H1 (cell line): ENCODE measurements at regions not wholly inside any gene's neighbourhood (a gene's known extent, or its start where the extent isn't known, plus 50 kb on each side); places are given as distances from the start of the nearest gene placed in this dataset.

ENCODE experiments used
- BCL11A ChIP-seq, 2 experiments: IDR thresholded peaks; one replicate each; pipeline ENCODE4 v1.6.1; 2011; ENCODE audit warnings: low read depth in 2 of 2, low read length in 2 of 2, mild to moderate bottlenecking in 2 of 2
- CBX5 ChIP-seq: fragments of 300-800, 300-1000 bp; sonication (generic); IDR thresholded peaks from 2 replicates; pipeline ENCODE4 v1.7.1; 2016; ENCODE audit warnings: antibody characterized with exemption, low read length, low read depth
- CEBPB ChIP-seq: IDR thresholded peaks from 2 replicates; pipeline ENCODE4 v1.6.1; 2012; ENCODE audit warnings: low read depth, low read length
- CHD1 ChIP-seq: IDR thresholded peaks from 2 replicates; pipeline ENCODE4 v1.6.1; 2012; ENCODE audit warnings: low read depth, low read length, improper control_type of control experiment
- CTCF ChIP-seq, 3 experiments: IDR thresholded peaks; 1 replicate in 2 of 3; 2 replicates in 1 of 3; pipeline versions ENCODE4 v1.5.1 to v1.6.1; 2011; ENCODE audit warnings: low read length in 3 of 3, mild to moderate bottlenecking in 3 of 3, inconsistent platforms in 2 of 3, low read depth in 1 of 3, moderate library complexity in 1 of 3; ENCODE audit not compliant: insufficient read depth in 1 of 3; ENCODE audit errors: control extremely low read depth in 1 of 3
- EZH2 ChIP-seq: fragments of 200-600 bp; sonication (generic); IDR thresholded peaks from 2 replicates; pipeline ENCODE4 v1.7.1; 2012; ENCODE audit warnings: low read depth, mild to moderate bottlenecking, moderate library complexity, low read length, inconsistent platforms; ENCODE audit not compliant: severe bottlenecking
- FOSL1 ChIP-seq: IDR thresholded peaks from 2 replicates; pipeline ENCODE4 v1.6.1; 2011; ENCODE audit warnings: mild to moderate bottlenecking, low read depth, low read length, moderate library complexity; ENCODE audit not compliant: insufficient read depth
- JUN ChIP-seq: IDR thresholded peaks from 2 replicates; pipeline ENCODE4 v1.6.1; 2011; ENCODE audit warnings: low read depth, mild to moderate bottlenecking, improper control_type of control experiment, low read length
- MAFK ChIP-seq: IDR thresholded peaks from 2 replicates; pipeline ENCODE4 v1.6.1; 2012; ENCODE audit warnings: low read depth, mild to moderate bottlenecking, improper control_type of control experiment, low read length
- NANOG ChIP-seq: IDR thresholded peaks from 2 replicates; pipeline ENCODE4 v1.6.1; 2011; ENCODE audit warnings: low read length, low read depth, mild to moderate bottlenecking, inconsistent platforms; ENCODE audit not compliant: insufficient read depth, poor library complexity, severe bottlenecking
- POLR2A ChIP-seq, 2 experiments: IDR thresholded peaks; 1 replicate in 1 of 2; 2 replicates in 1 of 2; pipeline ENCODE4 v1.6.1; 2011; ENCODE audit warnings: low read depth in 2 of 2, low read length in 2 of 2, mild to moderate bottlenecking in 2 of 2; ENCODE audit errors: control extremely low read depth in 1 of 2
- RAD21 ChIP-seq, 2 experiments: IDR thresholded peaks in 1 of 2; conservative IDR thresholded peaks in 1 of 2; 2 replicates each; pipeline ENCODE4 v1.6.1; 2011; ENCODE audit warnings: low read depth in 2 of 2, low read length in 2 of 2, improper control_type of control experiment in 1 of 2, inconsistent platforms in 1 of 2, mild to moderate bottlenecking in 1 of 2, moderate library complexity in 1 of 2
- SUZ12 ChIP-seq: fragments of 200-600 bp; sonication (generic); IDR thresholded peaks from 2 replicates; pipeline ENCODE4 v1.6.1; 2012; ENCODE audit warnings: mild to moderate bottlenecking, inconsistent platforms, low read length, moderate library complexity, mixed read lengths
- TAF1 ChIP-seq: IDR thresholded peaks from 2 replicates; pipeline ENCODE4 v1.6.1; 2011; ENCODE audit warnings: mild to moderate bottlenecking, low read depth, low read length
- TCF12 ChIP-seq: IDR thresholded peaks from 2 replicates; pipeline ENCODE4 v1.6.1; 2011; ENCODE audit warnings: low read depth, mild to moderate bottlenecking, low read length
- YY1 ChIP-seq: IDR thresholded peaks from 2 replicates; pipeline ENCODE4 v1.6.1; 2011; ENCODE audit warnings: low read depth, mild to moderate bottlenecking, low read length

GRCh38 chr9:78130004-78130403, 98.4 kb upstream of the GNAQ start (continued):
- no peak for TF ChIP-seq NANOG
- no peak for TF ChIP-seq FOSL1
- TF ChIP-seq CTCF (IDR thresholded peaks at IDR 0.05; ENCODE audit: control extremely low read depth in 1 of 3, insufficient read depth in 1 of 3, low read depth in 1 of 3, low read length in 3 of 3), result peak; percentile 48 to 70 (median 67)
- no peak for TF ChIP-seq CHD1
- no peak for TF ChIP-seq TAF1
- TF ChIP-seq MAFK, result no peak
- no peak for TF ChIP-seq BCL11A (IDR thresholded peaks at IDR 0.05; ENCODE audit: low read depth in 2 of 2, low read length in 2 of 2)
- peak; percentile 77 for TF ChIP-seq YY1
- TF ChIP-seq CBX5, result no peak
- no peak for TF ChIP-seq CEBPB
- peak; percentile 72 to 81 for TF ChIP-seq RAD21 (IDR thresholded peaks at IDR 0.05 in 1 of 2, conservative IDR thresholded peaks at IDR 0.05 in 1 of 2; ENCODE audit: low read depth in 2 of 2, low read length in 2 of 2)
- no peak for TF ChIP-seq JUN
- TF ChIP-seq POLR2A (IDR thresholded peaks at IDR 0.05; ENCODE audit: control extremely low read depth in 1 of 2, low read depth in 2 of 2, low read length in 2 of 2), result no peak
- no peak for TF ChIP-seq EZH2
- TF ChIP-seq SUZ12, result no peak
- no peak for TF ChIP-seq TCF12
- TF ChIP-seq, all 59 proteins: peak for 4
